Coronary artery (tissue), 2 donors: ENCODE measurements at regions not wholly inside any gene's neighbourhood (a gene's known extent, or its start where the extent isn't known, plus 50 kb on each side); places are given as distances from the start of the nearest gene placed in this dataset.

ENCODE experiments used
- DNase-seq: peaks from one replicate; pipeline ENCODE4 v3.0.0-alpha.2; 2017; ENCODE audit warnings: low spot score
- H3K27ac ChIP-seq, 2 donors: fragments of 200-600 bp; sonication (generic); one replicate each; pipeline ENCODE4 v1.5.1; 2016 to 2019
- H3K4me3 ChIP-seq: fragments of 200-600 bp; sonication (generic); 2 replicates; pipeline ENCODE4 v1.5.1; 2016; ENCODE audit warnings: mild to moderate bottlenecking, moderate library complexity
- CTCF ChIP-seq: fragments of 200-600 bp; sonication (generic); IDR thresholded peaks from one replicate; pipeline ENCODE4 v1.5.1; 2019; ENCODE audit warnings: antibody characterized with exemption

- H3K4me3 ChIP-seq, result no peak overlapping the region
- DNase-seq, result no peak
- H3K27ac ChIP-seq, result no peak overlapping the region
- no peak for TF ChIP-seq CTCF
Observed at GRCh38 chr3:148175214-148175613, 522.5 kb upstream of the AGTR1 start.

GRCh38 chr3:148178503-148178902 is 519.2 kb upstream of the AGTR1 start:
- TF ChIP-seq CTCF, result no peak
- H3K27ac ChIP-seq, result no peak overlapping the region
- DNase-seq, result no peak

GRCh38 chr3:148184798-148185197 is 512.9 kb upstream of the AGTR1 start:
- TF ChIP-seq CTCF, result no peak
- Histone ChIP-seq H3K27ac (no peak overlapping the region), H3K4me3 (no peak overlapping the region)
- no peak for DNase-seq

More at GRCh38 chr3:148178503-148178902, 519.2 kb upstream of the AGTR1 start:
- no peak overlapping the region for H3K4me3 ChIP-seq

- Histone ChIP-seq H3K4me3 (no peak overlapping the region), H3K27ac (no peak overlapping the region)
- no peak for DNase-seq
- no peak for TF ChIP-seq CTCF
Observed at GRCh38 chr3:148186881-148187280, 510.8 kb upstream of the AGTR1 start.

GRCh38 chr3:148187296-148187695 is 510.4 kb upstream of the AGTR1 start:
- no peak overlapping the region for H3K4me3 ChIP-seq
- H3K27ac ChIP-seq, result no peak overlapping the region
- DNase-seq, result no peak
- no peak for TF ChIP-seq CTCF

- Histone ChIP-seq H3K27ac (no peak overlapping the region), H3K4me3 (no peak overlapping the region)
- DNase-seq, result no peak
- no peak for TF ChIP-seq CTCF
Observed at GRCh38 chr3:148190441-148190990, 507.2 kb upstream of the AGTR1 start.

- Histone ChIP-seq H3K4me3 (no peak overlapping the region), H3K27ac (no peak overlapping the region)
- no peak for TF ChIP-seq CTCF
- DNase-seq, result no peak
Observed at GRCh38 chr3:148191966-148192365, 505.7 kb upstream of the AGTR1 start.
